Naive thymus-derived CD4-positive, alpha-beta T cell (primary cell): ENCODE measurements at regions not wholly inside any gene's neighbourhood (a gene's known extent, or its start where the extent isn't known, plus 50 kb on each side); places are given as distances from the start of the nearest gene placed in this dataset.

ENCODE experiments used
- ATAC-seq: fragments of 150-1000 bp; cut with Tn5 transposase; 2 replicates; pipeline ENCODE4 v1.10.0; 2021; ENCODE audit warnings: mild to moderate bottlenecking, moderate library complexity
- CTCF ChIA-PET: fragments of 350-600 bp; sonication (Branson Sonifier 250); formaldehyde crosslinking; loops from one replicate; lab custom pipeline; 2021; ENCODE audit warnings: antibody characterized with exemption; lab: Charles Lee
- POLR2A ChIA-PET: fragments of 350-600 bp; sonication (Branson Sonifier 250); formaldehyde crosslinking; loops from one replicate; lab custom pipeline; 2021; ENCODE audit warnings: antibody characterized with exemption, inconsistent platforms; lab: Charles Lee
- DNase-seq, 9 donors: peaks; one replicate each; pipeline versions ENCODE4 v3.0.0 to v3.0.0-alpha.2; 2020 to 2022; ENCODE audit warnings: mixed read lengths in 1 of 9
- H3K27ac ChIP-seq: one replicate; pipeline ENCODE4 v1.7.0; 2013; ENCODE audit warnings: mild to moderate bottlenecking, low read depth, low read length, moderate library complexity
- H3K27me3 ChIP-seq, 2 donors: one replicate each; pipeline ENCODE4 v1.7.0; 2013; ENCODE audit warnings: low read length in 2 of 2, mild to moderate bottlenecking in 2 of 2, moderate library complexity in 2 of 2; ENCODE audit not compliant: control insufficient read depth in 2 of 2, insufficient read depth in 2 of 2
- H3K36me3 ChIP-seq, 3 experiments: 1 replicate in 2 of 3; 2 replicates in 1 of 3; pipeline ENCODE4 v1.7.0; 2013; ENCODE audit warnings: low read length in 3 of 3, mild to moderate bottlenecking in 3 of 3, moderate library complexity in 1 of 3; ENCODE audit not compliant: insufficient read depth in 3 of 3, control insufficient read depth in 2 of 3
- H3K4me1 ChIP-seq, 2 donors: one replicate each; pipeline ENCODE4 v1.7.0; 2013; ENCODE audit warnings: low read length in 2 of 2, mild to moderate bottlenecking in 2 of 2, moderate library complexity in 1 of 2; ENCODE audit not compliant: control insufficient read depth in 2 of 2, insufficient read depth in 2 of 2
- H3K4me3 ChIP-seq: 2 replicates; pipeline ENCODE4 v1.7.0; 2013; ENCODE audit warnings: mild to moderate bottlenecking, low read length
- H3K9me3 ChIP-seq, 3 experiments: 1 replicate in 2 of 3; 2 replicates in 1 of 3; pipeline ENCODE4 v1.7.0; 2013; ENCODE audit warnings: low read length in 3 of 3; ENCODE audit not compliant: control insufficient read depth in 2 of 3
- H3K27ac Mint-ChIP-seq, 9 donors: one replicate each; pipeline ENCODE4 v1.8.0; 2020 to 2022; ENCODE audit warnings: mixed read lengths in 9 of 9, mild to moderate bottlenecking in 8 of 9, moderate library complexity in 5 of 9, inconsistent platforms in 2 of 9
- H3K27me3 Mint-ChIP-seq, 5 donors: one replicate each; pipeline ENCODE4 v1.8.0; 2021 to 2022; ENCODE audit warnings: mixed read lengths in 5 of 5, mild to moderate bottlenecking in 1 of 5
- H3K36me3 Mint-ChIP-seq, 5 donors: one replicate each; pipeline ENCODE4 v1.8.0; 2020 to 2022; ENCODE audit warnings: mixed read lengths in 5 of 5, mild to moderate bottlenecking in 3 of 5, inconsistent platforms in 1 of 5
- H3K4me1 Mint-ChIP-seq, 7 donors: one replicate each; pipeline ENCODE4 v1.8.0; 2020 to 2022; ENCODE audit warnings: mixed read lengths in 7 of 7, mild to moderate bottlenecking in 3 of 7, inconsistent platforms in 1 of 7
- H3K4me3 Mint-ChIP-seq, 10 donors: one replicate each; pipeline ENCODE4 v1.8.0; 2020 to 2022; ENCODE audit warnings: mild to moderate bottlenecking in 10 of 10, mixed read lengths in 10 of 10, moderate library complexity in 6 of 10, inconsistent platforms in 2 of 10
- H3K9me3 Mint-ChIP-seq, 11 donors: one replicate each; pipeline ENCODE4 v1.8.0; 2020 to 2022; ENCODE audit warnings: mixed read lengths in 11 of 11, mild to moderate bottlenecking in 4 of 11, inconsistent platforms in 1 of 11, moderate library complexity in 1 of 11
- intact Hi-C, 2 donors: fragments of 100-400 bp; cut with micrococcal nuclease; formaldehyde crosslinking; loops; one replicate each; pipeline ENCODE4 v1.15.1; 2023

- H3K9me3 ChIP-seq = no peaks in the 10 kb centered on the region
- Mint-ChIP-seq H3K36me3 (no peaks in the 10 kb centered on the region), H3K4me3 (no peak overlapping the region), H3K9me3 (peaks cover 0 to 29% (median 5%) of the 10 kb centered on the region in 11 donors), H3K4me1 (no peaks in the 10 kb centered on the region), H3K27me3 (no peaks in the 10 kb centered on the region), H3K27ac (no peak overlapping the region)
- H3K27me3 ChIP-seq = no peaks in the 10 kb centered on the region
- no peak for ATAC-seq
- H3K4me3 ChIP-seq = no peak overlapping the region
- no peaks in the 10 kb centered on the region for H3K4me1 ChIP-seq
- no peak overlapping the region for H3K27ac ChIP-seq
- DNase-seq = no peak
- H3K36me3 ChIP-seq = no peaks in the 10 kb centered on the region
- ChIA-PET POLR2A (no interaction called here), CTCF (no interaction called here)
- intact Hi-C loops = no loop called here
Measured at GRCh38 chr9:82313697-82314096, 325.1 kb downstream of the SPATA31D1 start.

- Histone ChIP-seq H3K27ac (no peak overlapping the region), H3K36me3 (no peaks in the 10 kb centered on the region), H3K4me1 (no peaks in the 10 kb centered on the region), H3K27me3 (no peaks in the 10 kb centered on the region), H3K9me3 (no peaks in the 10 kb centered on the region), H3K4me3 (no peak overlapping the region)
- H3K4me3 Mint-ChIP-seq = no peak overlapping the region
- H3K27me3 Mint-ChIP-seq = no peaks in the 10 kb centered on the region
- ChIA-PET CTCF (no interaction called here), POLR2A (no interaction called here)
- DNase-seq (no peak), ATAC-seq (no peak)
- intact Hi-C loops = no loop called here
- no peaks in the 10 kb centered on the region for H3K36me3 Mint-ChIP-seq
- H3K9me3 Mint-ChIP-seq = peaks cover 0 to 22% (median 10%) of the 10 kb centered on the region in 11 donors
- no peak overlapping the region for H3K27ac Mint-ChIP-seq
- H3K4me1 Mint-ChIP-seq = no peaks in the 10 kb centered on the region
Measured at GRCh38 chr9:82320566-82320965, 332.0 kb downstream of the SPATA31D1 start.

DNA sequence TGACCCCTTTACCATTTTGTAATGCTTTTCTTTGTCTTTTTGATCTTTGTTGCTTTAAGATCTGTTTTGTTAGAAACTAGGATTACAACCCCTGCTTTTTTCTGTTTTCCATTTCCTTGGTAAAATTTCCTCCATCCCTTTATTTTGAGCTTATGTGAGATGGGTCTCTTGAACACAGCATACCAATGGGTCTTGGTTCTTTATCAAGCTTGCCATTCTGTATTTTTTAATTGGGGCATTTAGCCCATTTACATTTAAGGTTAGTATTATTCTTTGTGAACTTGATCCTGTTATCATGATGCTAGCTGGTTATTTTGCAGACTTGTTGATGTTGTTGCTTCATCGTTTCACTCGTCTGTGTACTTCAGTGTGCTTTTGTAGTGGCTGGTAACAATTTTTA lies 337.3 kb downstream of the SPATA31D1 start:
- H3K4me1 Mint-ChIP-seq = no peaks in the 10 kb centered on the region
- ChIA-PET POLR2A (no interaction called here), CTCF (no interaction called here)
- DNase-seq = no peak
- no peak overlapping the region for H3K27ac Mint-ChIP-seq
- H3K36me3 Mint-ChIP-seq = peaks cover 0 to 5% (median 0%) of the 10 kb centered on the region in 5 donors
- no peaks in the 10 kb centered on the region for H3K27me3 Mint-ChIP-seq
- H3K27ac ChIP-seq = no peak overlapping the region
- H3K9me3 Mint-ChIP-seq = peaks cover 2 to 47% (median 11%) of the 10 kb centered on the region in 11 donors
- ATAC-seq = no peak
- no peak overlapping the region for H3K4me3 Mint-ChIP-seq
- no peak overlapping the region for H3K4me3 ChIP-seq
- no peaks in the 10 kb centered on the region for H3K36me3 ChIP-seq
- H3K4me1 ChIP-seq = no peaks in the 10 kb centered on the region
- no peaks in the 10 kb centered on the region for H3K9me3 ChIP-seq
- H3K27me3 ChIP-seq = no peaks in the 10 kb centered on the region
- intact Hi-C loops = no loop called here

DNA sequence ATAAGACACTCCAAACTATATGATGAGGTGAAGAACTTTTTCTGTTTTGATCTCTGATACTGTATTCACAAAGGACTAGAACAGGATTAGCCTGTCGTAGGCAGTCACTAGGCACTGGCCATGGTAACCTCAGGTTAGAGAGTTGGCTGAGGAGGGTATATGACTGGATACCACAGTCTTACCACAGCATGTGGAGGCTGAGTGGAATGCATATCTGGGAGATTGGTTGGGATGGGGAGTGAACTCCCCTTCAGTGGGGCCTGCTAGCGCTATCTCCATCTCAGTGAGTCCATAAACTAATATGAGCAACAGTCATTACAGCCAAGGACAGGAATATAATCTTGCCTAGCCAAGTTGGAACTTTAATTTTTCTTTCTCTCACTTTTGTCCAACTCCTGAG lies 339.1 kb downstream of the SPATA31D1 start:
- Histone ChIP-seq H3K4me3 (no peak overlapping the region), H3K27me3 (no peaks in the 10 kb centered on the region), H3K4me1 (no peaks in the 10 kb centered on the region), H3K27ac (no peak overlapping the region), H3K9me3 (no peaks in the 10 kb centered on the region), H3K36me3 (no peaks in the 10 kb centered on the region)
- intact Hi-C loops = no loop called here
- peaks cover 2 to 42% (median 11%) of the 10 kb centered on the region in 11 donors for H3K9me3 Mint-ChIP-seq
- no peak for ATAC-seq
- H3K36me3 Mint-ChIP-seq = peaks cover 0 to 5% (median 0%) of the 10 kb centered on the region in 5 donors
- peak overlapping the region in 1 of 9 donors; percentile 28 for H3K27ac Mint-ChIP-seq
- ChIA-PET POLR2A (no interaction called here), CTCF (no interaction called here)
- DNase-seq = no peak
- H3K27me3 Mint-ChIP-seq = no peaks in the 10 kb centered on the region
- no peak overlapping the region for H3K4me3 Mint-ChIP-seq
- H3K4me1 Mint-ChIP-seq = no peaks in the 10 kb centered on the region

- Histone ChIP-seq H3K4me1 (no peaks in the 10 kb centered on the region), H3K27me3 (no peaks in the 10 kb centered on the region), H3K9me3 (no peaks in the 10 kb centered on the region), H3K36me3 (no peaks in the 10 kb centered on the region), H3K4me3 (no peak overlapping the region), H3K27ac (no peak overlapping the region)
- intact Hi-C loops = no loop called here
- Mint-ChIP-seq H3K4me3 (no peak overlapping the region), H3K36me3 (peaks cover 0 to 5% (median 0%) of the 10 kb centered on the region in 5 donors), H3K9me3 (peaks cover 0 to 24% (median 10%) of the 10 kb centered on the region in 11 donors), H3K4me1 (no peaks in the 10 kb centered on the region), H3K27me3 (no peaks in the 10 kb centered on the region), H3K27ac (no peak overlapping the region)
- ATAC-seq (no peak), DNase-seq (no peak)
- POLR2A ChIA-PET = no interaction called here
- CTCF ChIA-PET = no interaction called here
Measured at GRCh38 chr9:82331079-82331478, 342.5 kb downstream of the SPATA31D1 start.

DNA sequence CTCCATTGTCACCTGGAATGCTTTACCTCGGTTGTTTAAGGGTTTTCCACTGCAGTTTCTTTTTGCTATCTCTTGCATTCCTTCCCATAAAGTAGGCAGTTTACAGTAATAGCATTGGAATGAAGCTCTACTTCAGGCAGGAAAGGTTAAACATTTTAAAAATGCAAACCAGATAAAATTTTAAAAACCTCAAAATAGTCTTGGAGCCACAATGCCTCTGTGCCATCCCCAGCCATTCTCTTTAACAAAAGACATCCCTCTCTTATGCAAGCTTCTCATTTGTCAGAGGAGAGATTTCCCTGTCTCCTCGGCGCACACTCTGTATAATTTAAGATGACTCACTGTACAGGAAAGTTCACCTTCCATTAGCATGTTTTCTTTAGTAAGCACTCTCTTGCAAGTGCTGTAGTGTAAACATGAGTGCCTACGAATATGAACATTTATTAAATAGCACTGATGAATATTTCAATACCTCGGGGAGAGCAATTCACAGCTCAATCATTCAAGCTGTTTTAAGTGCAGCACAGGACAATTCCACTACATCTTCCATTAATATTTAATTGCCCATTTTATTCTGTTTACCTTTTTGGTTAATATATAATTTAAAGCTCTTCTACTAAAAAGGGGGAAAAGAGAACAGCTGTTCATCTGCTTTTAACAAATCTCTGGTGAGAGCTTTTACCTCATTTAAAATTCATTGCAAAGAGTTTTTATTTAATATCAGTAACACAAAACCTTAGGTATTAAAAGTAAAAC lies 343.6 kb downstream of the SPATA31D1 start:
- no peak for ATAC-seq
- intact Hi-C loops = no loop called here

DNA sequence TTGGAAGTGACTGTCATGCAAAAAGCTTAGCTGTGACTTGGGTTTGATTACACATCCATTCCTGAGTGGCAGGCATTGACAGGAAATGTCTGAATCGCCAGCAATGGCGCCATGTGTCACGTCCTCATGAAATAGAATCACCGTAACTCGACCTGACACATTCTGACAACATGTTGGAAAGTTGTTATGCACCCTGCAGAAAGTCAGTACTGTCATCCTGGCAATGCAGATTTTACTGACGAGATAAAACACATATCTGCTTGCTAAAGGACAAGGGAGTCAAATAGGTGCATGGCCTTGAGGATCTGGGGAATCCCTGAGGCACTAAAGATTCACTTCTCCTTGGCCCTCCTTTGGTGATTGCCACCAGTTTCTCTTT lies 344.2 kb downstream of the SPATA31D1 start:
- Mint-ChIP-seq H3K27me3 (no peaks in the 10 kb centered on the region), H3K4me1 (no peaks in the 10 kb centered on the region), H3K27ac (no peak overlapping the region), H3K36me3 (peaks cover 0 to 5% (median 0%) of the 10 kb centered on the region in 5 donors), H3K9me3 (peaks cover 0 to 21% (median 7%) of the 10 kb centered on the region in 11 donors), H3K4me3 (no peak overlapping the region)
- no peak for DNase-seq
- intact Hi-C loops = no loop called here
- ChIA-PET CTCF (no interaction called here), POLR2A (no interaction called here)
- no peaks in the 10 kb centered on the region for H3K27me3 ChIP-seq
- no peaks in the 10 kb centered on the region for H3K9me3 ChIP-seq
- no peak for ATAC-seq
- no peaks in the 10 kb centered on the region for H3K4me1 ChIP-seq
- H3K4me3 ChIP-seq = no peak overlapping the region
- no peaks in the 10 kb centered on the region for H3K36me3 ChIP-seq
- H3K27ac ChIP-seq = no peak overlapping the region

More for the DNA sequence above, 343.6 kb downstream of the SPATA31D1 start:
- CTCF ChIA-PET = no interaction called here
- no peaks in the 10 kb centered on the region for H3K27me3 Mint-ChIP-seq
- no peak overlapping the region for H3K4me3 ChIP-seq
- H3K27me3 ChIP-seq = no peaks in the 10 kb centered on the region
- POLR2A ChIA-PET = no interaction called here
- H3K36me3 Mint-ChIP-seq = peaks cover 0 to 5% (median 0%) of the 10 kb centered on the region in 5 donors
- peaks cover 0 to 21% (median 9%) of the 10 kb centered on the region in 11 donors for H3K9me3 Mint-ChIP-seq
- H3K27ac ChIP-seq = no peak overlapping the region
- H3K4me1 Mint-ChIP-seq = no peaks in the 10 kb centered on the region
- H3K4me3 Mint-ChIP-seq = no peak overlapping the region
- H3K36me3 ChIP-seq = no peaks in the 10 kb centered on the region
- no peaks in the 10 kb centered on the region for H3K9me3 ChIP-seq
- no peak overlapping the region for H3K27ac Mint-ChIP-seq
- no peak for DNase-seq
- H3K4me1 ChIP-seq = no peaks in the 10 kb centered on the region
